ENCODE measurements at regions not wholly inside any gene's neighbourhood (a gene's known extent, or its start where the extent isn't known, plus 50 kb on each side); places are given as distances from the start of the nearest gene placed in this dataset.

GRCh38 chr10:8951440-8952089, 897.1 kb downstream of the GATA3 start:
- TF ChIP-seq, protein P1, sequence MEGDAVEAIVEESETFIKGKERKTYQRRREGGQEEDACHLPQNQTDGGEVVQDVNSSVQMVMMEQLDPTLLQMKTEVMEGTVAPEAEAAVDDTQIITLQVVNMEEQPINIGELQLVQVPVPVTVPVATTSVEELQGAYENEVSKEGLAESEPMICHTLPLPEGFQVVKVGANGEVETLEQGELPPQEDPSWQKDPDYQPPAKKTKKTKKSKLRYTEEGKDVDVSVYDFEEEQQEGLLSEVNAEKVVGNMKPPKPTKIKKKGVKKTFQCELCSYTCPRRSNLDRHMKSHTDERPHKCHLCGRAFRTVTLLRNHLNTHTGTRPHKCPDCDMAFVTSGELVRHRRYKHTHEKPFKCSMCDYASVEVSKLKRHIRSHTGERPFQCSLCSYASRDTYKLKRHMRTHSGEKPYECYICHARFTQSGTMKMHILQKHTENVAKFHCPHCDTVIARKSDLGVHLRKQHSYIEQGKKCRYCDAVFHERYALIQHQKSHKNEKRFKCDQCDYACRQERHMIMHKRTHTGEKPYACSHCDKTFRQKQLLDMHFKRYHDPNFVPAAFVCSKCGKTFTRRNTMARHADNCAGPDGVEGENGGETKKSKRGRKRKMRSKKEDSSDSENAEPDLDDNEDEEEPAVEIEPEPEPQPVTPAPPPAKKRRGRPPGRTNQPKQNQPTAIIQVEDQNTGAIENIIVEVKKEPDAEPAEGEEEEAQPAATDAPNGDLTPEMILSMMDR (IDR thresholded peaks at IDR 0.05) = no peak
- no peak for TF ChIP-seq POLR2A (IDR thresholded peaks at IDR 0.05)
